ENCODE measurements at regions not wholly inside any gene's neighbourhood (a gene's known extent, or its start where the extent isn't known, plus 50 kb on each side); places are given as distances from the start of the nearest gene placed in this dataset.

DNA sequence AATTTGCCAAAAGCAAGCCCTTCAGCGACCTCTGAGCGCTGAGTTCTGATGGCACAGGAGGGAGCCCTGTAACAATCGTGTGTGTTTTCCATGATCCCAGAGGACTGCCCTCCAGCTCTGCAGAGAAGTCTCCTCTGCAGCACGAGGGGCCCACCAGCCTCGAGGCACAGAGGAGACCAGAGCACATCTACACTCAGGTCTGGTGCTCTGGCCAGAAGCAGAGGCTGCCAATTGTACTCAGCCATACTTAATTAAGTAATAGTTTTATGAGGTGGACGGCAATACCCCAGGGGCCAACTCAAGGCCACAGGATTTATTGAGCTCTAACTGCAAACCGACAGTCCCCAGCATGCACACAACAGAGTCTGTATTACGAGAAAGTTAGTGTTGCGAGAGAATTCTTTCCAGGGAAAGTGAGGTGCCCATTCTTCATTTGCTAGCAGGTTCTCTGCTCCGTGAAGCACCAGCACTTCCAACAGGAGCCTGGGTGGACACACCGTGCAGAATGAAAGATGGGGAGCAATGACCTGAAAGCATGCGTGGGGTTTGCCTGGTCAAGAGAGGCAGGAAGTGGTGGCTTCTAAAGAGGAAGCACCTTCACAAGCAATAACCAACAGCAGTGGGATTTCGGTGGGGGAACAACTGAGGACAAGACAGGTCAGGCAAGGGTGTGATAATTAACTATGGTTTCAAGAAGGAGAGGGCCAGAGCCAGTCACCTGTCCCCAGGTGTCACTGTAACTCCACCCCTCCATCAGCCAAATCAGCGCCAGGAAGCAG, 92.8 kb upstream of the FOXC1 start:
- DNase-seq = no peak

DNA sequence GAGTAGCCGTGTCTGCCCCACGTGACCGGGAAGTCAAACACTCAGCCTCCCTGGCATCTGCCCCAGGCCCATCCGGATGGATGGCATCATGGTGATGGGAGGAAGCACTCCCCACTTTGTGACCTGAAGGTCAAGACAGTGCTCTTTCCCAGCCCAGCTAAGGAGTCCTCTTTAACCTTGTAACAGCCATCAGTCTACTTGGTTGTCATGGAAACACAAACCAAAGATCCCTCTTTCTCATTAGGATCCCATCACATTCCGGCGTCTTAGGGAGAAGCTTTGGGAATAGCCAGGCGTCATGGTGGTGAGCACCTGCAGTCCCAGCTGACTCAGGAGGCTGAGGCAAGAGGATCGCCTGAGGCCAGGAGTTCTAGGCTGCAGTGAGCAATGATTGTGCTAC, 90.9 kb upstream of the FOXC1 start:
- DNase-seq = no peak

DNA sequence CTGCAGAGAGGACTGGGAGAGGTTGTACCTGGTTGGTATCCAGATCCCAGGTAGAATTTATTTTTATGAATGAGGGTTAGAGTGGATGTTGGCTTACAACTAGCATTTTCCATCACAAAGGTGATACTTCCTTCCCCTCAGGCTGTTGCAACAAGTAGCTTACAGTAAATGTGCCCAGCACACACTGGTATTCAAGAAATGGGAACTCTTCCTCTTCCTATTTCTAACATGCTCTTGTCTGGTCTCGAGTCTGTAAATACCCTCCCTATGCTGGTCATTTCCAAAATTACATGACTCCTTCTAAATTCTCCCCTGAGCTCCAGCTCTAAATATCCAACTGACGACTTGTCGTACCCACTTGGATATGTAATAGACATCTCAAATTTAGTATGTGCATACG, 90.1 kb upstream of the FOXC1 start:
- DNase-seq = no peak

DNA sequence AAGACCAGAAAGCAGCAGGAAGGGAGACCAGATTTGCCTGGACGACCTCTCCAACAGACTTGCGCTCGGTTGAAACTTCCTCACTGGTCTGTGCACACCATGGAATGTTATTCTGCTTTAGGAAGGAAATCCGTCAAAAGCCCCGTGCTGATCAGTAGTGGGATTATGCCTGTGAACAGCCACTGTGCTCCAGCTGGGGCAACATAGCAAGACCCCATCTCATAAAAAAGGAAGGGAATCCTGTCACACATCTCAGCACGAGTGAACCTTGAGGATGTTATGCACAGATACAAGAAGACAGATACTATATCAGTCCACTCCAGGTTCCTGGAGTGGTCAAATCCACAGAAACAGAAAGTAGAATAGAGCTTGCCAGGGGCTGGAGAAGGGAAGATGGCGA, 86.9 kb upstream of the FOXC1 start:
- no peak for DNase-seq

DNA sequence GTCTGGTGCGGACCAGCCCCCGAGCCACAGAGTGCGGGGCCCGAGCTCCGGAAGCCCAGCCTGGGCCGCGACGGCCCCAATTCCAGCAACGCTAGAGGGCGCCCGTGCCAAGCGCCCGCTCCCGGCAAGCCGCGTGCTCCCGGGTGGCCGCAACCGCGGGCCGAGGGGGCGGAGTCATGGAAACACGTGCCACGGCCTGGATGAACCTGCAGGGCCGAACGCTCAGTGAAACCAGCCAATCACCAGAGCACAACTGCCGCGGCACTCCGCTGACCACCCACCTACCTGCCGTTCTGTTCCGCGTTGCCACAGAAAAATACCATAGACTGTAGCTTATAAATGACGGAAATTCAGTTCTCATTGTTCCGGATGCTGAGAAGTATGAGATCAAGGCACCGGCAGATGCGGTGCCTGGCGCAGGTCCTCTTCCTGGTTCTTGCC, 85.7 kb upstream of the FOXC1 start:
- DNase-seq = peak; percentile 72

DNA sequence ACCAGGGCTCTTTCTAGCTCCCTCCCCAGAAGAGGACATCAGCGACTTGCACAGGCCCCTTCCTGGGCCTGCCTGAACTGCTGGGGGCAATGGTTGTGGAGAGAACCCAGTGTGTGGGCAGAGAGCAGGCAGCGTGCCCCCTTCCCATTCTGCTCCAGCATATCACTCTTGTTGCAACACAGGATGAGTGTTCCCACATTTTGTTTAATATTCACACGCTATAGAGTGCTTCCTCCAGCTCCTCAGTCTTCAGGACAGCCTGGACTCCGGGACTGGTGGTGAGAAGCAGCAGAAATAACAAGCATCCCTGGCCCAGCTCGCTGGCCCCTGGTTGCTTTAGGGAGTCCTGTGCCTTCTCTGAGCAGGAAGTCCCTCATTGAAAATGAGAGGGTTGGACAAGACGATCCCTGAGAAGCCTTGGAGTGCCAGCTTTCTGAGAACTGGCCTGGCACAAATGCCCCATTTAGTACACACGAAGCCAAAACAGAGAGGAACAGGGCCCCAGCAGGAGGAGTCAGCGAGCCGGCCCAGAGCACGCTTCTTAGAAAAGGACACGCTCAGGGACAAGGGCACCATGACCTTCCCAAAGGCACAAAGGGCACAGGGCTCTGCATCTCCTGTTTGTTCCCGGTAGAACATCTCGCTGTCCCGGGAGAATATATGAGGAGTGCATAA, 84.2 kb upstream of the FOXC1 start:
- no peak for DNase-seq

DNA sequence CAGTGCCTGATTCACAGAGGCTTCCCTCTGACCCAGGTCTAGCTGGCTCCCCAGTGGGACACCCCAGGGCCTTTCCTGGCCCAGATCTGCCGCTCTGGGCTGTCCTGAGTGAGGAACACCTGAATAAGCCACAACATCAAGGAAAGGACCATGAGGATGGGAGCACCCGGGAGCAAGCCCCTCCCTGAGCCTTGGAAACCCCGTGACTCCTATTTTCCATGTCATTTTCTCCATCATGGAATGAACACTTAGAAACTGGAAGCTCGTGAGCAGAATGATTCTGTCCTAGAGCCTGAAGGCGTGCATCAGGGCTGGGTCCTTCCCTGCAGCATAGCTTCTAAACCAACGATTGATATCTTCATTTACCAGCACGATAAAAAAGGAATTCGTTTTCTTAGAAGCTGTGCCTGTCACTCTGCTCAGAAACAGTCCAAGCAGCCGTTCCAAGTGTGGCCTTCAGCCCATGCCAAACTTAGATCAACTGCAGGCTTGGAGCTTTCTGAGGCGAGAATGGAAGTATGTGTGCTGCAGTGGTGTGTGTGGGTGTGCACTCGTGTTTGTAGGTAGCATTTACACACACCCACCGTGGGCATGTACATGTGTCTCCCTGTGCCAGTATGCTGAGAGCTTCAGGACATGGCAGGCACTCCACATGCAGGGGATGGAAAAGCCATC, 83.2 kb upstream of the FOXC1 start:
- DNase-seq = no peak

DNA sequence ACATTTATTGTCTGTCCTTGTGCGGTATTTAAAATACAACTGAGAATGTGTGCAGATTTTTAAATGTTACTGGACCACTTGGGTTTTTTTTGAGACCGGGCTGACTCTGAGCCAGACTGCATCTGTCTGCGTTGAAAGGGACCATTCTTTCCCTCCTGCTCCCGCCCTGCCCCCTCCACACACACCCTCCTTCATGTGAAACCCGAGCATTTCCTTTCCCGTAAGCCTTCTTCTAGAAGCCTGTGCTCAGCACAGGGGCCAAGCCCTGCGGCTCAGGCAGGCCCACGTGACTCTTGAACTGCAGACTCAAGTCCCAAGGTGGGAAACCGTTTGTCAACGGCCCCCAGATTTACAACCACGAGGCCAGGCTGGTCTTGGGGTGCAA, 82.7 kb upstream of the FOXC1 start:
- peak; percentile 33 for DNase-seq

DNA sequence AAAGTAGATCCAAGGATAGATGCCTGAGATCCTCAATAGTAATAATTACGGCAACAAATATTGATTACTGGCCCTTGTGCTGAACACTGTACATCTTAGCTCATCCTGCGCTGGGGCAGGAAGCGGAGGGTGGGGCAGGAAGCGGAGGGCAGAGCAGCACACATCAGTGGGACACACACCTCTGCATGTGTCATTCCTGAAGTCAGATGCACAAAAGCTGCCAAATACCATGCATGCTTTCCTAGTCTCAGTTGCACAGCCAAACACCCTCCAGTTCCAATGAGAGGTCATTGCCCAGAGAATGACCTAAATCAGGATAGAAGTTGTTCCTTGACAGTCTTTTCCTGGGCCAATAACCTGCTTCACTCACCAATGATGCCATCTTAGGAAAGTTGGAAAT, 74.4 kb upstream of the FOXC1 start:
- DNase-seq = no peak

DNA sequence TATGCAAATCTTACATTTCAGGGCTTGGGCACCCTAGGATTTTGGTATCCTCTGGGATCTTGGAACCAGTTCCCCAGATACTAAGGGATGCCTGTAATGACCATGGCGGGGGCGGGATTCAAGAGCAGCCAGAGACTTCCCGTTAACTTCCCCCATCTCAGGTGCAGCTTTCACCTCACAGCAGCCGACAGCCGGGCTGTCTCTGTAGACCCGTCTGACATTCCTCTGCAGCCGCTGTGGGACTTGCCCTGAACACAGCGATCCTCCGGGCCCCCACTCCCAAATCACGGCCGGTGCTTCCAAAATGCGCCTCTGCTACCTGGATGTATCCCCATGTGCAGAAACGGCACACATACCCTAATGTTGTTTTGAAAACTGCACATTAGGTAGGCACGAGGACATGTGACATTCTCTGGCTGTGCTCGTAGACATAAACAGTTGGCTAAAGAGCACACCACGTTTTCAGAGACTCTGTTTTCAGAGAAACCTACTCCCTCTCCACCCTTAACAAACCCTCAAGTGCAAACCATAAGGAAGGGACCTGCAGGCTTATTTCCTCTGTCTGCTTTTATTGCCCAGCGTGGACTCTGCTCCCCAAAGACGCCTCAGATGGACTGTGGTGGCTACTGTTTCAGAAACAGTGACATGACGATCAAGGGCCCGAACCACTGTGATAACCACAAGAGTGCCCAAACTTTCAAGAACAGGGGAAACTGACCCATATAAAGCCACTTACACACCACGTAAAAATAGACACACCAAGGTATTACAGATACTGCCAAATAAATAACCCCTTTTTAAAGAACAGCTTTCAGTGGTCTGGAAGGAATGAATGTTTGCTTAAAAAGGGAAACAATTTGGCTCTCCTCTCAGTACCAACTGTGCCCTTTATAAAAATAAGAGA, 72.9 kb upstream of the FOXC1 start:
- DNase-seq = no peak

DNA sequence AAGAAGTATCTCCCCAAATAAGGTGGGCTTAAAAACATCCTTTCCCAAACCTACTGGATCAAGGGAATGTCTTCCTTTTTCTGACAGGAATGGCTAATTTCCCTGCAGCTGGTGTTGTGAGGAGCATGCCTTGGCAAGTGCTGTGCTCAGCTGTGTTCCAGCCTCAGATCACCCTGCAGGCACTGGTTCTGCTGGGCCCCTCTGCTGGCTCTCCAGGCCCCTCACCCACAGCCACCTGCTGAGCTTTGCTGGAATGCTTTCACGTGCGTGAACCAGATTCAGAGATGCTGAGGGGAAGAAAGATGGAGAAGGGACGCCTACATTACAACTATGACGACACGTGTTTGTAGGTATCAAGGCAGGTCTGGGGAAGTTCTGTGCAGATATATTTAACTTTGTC, 71.3 kb upstream of the FOXC1 start:
- no peak for DNase-seq

DNA sequence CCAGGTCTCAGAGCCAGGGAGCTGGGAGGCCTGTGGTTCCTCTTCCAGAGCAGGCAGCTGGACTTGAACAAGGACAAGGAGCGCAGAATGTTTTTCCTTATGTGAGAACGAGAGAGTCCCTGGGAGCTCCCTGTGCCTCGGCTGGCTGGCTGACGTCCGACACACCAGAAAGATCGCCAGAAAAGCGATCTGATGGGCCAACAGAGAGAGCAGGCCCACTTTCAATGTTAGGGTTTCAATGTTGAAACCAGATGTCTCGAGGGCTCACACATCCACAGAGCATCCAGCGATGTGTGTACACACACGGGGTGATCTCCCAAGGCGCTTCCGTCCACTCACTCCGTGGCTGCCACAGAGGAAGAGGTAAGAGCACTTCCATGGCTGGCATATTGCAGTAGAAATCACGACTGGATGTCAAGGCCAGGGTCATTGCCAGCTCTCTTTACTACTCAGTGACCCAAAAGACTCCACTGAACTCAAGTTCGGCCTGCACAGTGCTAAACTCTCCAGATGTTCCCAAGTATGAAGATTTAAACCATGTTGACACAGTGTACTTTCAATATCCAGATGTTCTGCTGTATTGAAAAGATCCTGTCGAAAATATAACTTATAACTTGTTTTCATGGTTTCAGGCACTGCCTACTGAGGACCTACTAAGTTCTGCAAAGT, 70.8 kb upstream of the FOXC1 start:
- DNase-seq = no peak

DNA sequence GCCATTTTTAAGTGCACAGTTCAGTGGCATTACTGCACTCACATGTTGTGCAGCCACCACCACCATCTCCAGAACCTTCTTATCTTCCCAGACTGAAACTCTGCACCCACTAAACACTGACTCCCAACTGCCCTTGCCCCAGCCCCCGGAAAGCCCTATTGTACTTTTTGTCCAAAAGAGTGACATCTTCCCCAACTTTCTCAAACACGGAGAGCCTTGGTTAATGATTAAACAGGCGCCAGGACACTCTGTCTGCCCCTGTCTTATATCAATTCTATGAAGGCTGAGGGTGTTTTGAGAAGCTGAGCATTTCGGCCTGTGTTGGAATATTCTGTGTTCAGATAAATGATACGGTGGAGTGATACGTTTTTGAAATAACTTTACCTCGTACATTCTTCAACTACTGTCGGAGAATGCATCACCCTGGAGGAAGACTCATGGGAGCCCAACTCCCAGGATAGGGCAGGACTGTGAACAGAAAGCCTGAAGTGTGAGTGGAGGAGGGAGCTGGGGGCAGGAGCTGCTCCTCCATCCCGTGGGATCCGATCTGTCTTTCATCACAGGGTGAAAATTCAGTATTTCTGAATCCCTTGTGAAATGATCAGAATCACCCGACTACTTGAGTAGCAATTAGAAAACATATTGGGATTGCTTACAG, 68.7 kb upstream of the FOXC1 start:
- DNase-seq = no peak

DNA sequence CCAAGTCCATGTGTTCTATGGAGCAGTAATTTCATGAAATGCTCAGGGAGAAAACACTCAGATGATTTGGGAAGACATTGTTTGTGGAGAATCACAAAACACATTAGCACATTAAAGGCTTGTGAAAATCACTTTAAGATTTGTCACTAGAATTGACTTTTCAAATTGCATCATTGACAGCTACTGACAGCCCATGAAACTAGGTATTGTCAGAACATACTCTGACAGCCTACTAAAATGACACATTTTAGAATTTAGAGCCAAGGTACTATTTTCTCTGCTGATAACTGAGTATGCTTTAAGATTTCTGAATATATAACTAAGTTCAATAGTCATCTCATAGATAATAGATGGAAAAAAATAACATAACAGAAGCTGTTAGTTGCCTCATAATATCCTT, 67.4 kb upstream of the FOXC1 start:
- DNase-seq = no peak

DNA sequence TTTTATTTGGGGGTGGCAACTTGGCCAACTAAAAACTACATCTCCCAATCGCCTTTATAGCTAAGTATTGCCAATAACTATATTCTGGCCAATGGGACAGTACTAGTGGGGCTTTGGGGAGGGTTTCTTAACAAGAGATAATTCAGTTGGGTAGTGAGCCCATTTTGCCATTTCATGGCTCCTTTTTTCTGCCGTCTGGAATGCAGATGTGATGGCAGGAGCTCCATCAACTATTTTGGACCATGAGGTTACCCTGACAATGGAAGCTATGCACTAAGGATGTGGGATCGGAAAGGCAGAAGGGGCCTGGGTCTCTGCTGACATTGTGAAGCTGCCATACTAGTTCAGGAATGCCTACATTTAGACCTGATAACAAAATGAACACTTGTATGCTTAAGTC, 67.0 kb upstream of the FOXC1 start:
- DNase-seq = no peak

DNA sequence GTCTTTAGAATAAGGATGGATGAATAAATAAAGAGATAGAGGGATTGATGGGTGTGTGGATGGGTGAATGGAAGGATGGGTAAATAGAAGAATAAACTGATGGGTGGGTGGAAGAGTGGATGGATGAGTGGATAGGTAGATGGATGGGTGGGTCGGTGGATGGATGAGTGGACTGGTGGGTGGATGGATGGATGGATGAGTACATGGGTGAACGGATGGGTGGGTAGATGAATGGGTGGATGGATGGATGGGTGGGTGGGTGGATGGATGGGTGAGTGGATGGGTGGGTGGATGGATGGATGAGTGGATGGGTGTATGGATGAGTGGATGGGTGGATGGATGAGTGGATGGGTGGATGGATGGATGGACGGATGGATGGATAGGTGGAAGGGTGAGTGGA, 65.7 kb upstream of the FOXC1 start:
- DNase-seq = no peak

DNA sequence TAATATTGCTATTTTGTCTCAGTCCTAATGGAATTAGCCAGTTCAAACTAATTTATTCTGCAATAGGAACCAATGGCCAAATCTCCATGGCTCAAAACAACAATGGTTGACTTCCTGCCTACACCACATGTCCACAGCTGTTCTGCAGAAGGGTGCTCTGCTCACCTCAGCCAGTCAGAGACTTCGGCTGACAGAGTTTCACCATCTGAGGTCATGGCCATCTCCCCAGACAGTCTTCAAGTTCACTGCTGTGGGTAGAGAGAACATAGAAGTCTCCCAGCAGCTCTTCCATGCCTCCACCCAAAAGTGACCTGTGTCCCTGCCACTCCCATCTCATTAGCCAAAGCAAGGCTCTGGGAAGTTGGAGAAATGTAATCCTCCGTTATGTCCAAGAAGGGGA, 65.1 kb upstream of the FOXC1 start:
- DNase-seq = no peak

DNA sequence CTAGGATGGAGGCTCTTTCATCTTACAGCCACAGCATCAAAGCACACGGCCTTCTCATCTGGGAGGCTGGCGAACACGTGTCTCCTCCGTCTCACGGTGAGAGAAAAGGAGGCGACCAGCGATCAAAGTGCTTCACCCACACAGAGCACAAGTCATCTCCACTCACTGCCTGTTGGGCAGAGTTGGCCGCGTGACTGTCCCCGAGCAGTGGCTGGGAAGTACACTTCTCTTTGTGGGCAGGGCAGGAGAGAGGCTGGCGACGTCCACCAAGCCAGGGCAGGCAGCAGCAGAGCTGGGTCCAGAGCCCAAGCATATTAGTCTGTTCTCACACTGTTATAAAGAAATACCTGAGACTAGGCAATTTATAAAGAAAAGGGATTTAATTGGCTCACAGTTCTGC, 64.1 kb upstream of the FOXC1 start:
- DNase-seq = no peak

DNA sequence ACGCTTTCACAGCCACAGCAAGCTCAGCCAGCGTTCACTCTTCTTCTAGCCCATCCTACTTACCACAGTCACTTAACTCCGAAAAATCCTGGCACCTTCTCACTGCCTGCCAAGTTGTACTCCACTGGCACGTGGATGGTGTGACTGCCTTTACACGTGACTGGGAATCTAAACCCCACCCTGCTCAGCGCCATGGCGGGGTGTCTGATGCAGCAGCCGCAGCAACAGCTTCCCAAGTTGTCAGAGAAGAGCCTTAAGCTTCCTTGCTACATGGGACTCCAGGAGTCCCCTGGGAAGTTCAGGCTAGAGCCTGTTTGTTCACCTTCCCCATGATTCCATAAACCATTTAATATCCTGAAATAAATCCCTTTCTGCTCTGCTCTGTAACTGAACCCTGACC, 61.9 kb upstream of the FOXC1 start:
- no peak for DNase-seq

DNA sequence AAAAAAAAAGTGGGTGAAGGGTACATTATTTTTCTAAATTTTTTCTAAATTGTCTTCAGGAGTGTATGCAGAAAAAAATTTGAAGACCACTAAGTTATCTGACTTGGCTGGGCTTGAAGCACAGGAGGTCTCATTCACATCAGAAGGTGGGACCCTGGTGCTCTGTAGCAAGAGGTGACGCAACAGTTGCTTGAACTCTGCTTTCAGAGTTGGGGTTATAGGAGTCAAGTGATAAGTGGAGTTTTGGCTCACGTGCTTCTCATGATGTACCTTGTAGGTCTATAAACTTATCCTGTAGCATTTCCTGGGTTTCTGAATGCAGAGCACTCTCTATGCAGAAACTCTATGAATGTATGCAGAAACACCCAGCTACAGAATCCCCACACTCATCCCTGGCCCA, 58.5 kb upstream of the FOXC1 start:
- no peak for DNase-seq

DNA sequence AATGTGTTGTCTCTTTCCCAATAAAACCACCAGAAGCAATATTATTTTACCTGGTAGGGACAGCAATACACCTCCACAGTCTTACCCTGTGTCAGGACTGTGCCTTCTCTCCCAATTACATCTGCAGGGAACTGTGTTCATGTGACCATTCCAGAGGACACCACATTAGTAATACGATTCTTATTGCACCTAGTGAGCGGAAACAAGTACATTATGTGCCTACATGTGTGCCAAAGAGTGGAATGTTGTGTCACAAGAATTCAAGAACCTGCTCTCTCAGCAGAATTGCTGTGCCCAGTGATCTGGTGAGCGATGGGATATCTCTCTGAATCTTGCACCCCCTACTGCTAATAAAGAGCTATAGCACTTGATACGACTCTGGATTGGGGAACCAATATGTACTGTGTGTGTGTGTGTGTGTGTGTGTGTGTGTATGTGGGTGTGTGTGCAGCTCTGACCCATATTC, 57.4 kb upstream of the FOXC1 start:
- peak; percentile 19 for DNase-seq

All from fibroblast of skin of scalp (primary cell).